ENCODE measurements at regions not wholly inside any gene's neighbourhood (a gene's known extent, or its start where the extent isn't known, plus 50 kb on each side); places are given as distances from the start of the nearest gene placed in this dataset.

DNA sequence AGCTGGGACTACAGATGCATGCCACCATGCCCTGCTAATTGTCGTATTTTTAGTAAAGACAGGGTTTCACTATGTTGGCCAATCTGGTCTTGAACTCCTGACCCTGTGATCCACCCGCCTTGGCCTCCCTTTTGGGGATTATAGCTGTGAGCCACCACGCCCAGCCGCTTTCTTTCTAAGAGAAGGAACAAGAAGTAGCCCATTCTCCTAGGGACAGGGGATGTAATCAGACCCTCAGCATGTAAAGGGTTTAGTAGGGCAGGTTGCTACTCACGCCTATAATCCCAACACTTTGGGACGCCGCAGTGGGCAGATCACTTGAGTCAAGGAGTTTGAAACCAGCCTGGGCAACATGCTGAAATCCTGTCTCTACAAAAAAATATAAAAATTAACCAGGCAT lies 189.7 kb downstream of the TOMM20 start:
- Mint-ChIP-seq H3K4me1 (ENCODE audit: insufficient read depth, unreplicated experiment) (no peaks in the 10 kb centered on the region), H3K4me3 (ENCODE audit: unreplicated experiment) (no peak overlapping the region), H3K9me3 (ENCODE audit: unreplicated experiment) (no peaks in the 10 kb centered on the region), H3K27me3 (ENCODE audit: insufficient read depth, unreplicated experiment) (no peaks in the 10 kb centered on the region), H3K27ac (ENCODE audit: low read depth, unreplicated experiment) (no peak overlapping the region), H3K36me3 (ENCODE audit: insufficient read depth, unreplicated experiment) (no peaks in the 10 kb centered on the region)
- CTCF ChIA-PET = interaction anchor here (0.9 to 1.1 kb wide), 4 partner anchors 9 to 184 kb away, joined by 3 to 5 read pairs (median 3); no protein-coding TSS in a partner anchor
- intact Hi-C loops (cut with micrococcal nuclease) = no loop called here
- POLR2A ChIA-PET = interaction anchor here (0.9 kb wide), 1 partner anchor 15 kb away, joined by 3 read pairs; no protein-coding TSS in a partner anchor
- BruUV-seq (replicated peaks) = no TSS peak
- no peak for DNase-seq (ENCODE audit: unreplicated experiment)
- TF ChIP-seq, protein P1, sequence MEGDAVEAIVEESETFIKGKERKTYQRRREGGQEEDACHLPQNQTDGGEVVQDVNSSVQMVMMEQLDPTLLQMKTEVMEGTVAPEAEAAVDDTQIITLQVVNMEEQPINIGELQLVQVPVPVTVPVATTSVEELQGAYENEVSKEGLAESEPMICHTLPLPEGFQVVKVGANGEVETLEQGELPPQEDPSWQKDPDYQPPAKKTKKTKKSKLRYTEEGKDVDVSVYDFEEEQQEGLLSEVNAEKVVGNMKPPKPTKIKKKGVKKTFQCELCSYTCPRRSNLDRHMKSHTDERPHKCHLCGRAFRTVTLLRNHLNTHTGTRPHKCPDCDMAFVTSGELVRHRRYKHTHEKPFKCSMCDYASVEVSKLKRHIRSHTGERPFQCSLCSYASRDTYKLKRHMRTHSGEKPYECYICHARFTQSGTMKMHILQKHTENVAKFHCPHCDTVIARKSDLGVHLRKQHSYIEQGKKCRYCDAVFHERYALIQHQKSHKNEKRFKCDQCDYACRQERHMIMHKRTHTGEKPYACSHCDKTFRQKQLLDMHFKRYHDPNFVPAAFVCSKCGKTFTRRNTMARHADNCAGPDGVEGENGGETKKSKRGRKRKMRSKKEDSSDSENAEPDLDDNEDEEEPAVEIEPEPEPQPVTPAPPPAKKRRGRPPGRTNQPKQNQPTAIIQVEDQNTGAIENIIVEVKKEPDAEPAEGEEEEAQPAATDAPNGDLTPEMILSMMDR (IDR thresholded peaks at IDR 0.05; ENCODE audit: unreplicated experiment) = no peak

DNA sequence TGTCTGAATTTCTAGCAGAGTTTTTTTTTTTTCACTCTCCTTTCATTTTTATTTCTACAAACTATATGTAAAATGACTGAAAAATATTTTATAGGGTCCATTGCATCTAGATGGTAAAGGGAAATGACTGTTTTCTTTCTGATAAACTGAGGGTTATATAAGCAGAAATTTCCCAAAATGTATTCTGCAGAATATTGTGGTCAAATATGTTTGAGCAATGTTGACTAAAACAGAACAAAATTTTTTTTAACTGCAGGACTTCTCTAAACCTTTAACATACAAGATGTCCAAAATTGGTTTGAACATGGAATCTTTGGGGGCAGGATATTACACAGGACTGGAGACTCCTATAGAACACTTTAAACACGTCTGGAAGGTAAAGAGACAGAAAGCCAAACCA lies 190.5 kb downstream of the TOMM20 start:
- intact Hi-C loops (cut with micrococcal nuclease) = no loop called here
- BruUV-seq (replicated peaks) = no TSS peak
- ChIA-PET CTCF (interaction anchor here (1.1 kb wide), 1 partner anchor 12 kb away, joined by 3 read pairs; no protein-coding TSS in a partner anchor), POLR2A (no interaction called here)
- Mint-ChIP-seq H3K4me3 (ENCODE audit: unreplicated experiment) (no peak overlapping the region), H3K9me3 (ENCODE audit: unreplicated experiment) (no peaks in the 10 kb centered on the region), H3K27ac (ENCODE audit: low read depth, unreplicated experiment) (no peak overlapping the region), H3K36me3 (ENCODE audit: insufficient read depth, unreplicated experiment) (no peaks in the 10 kb centered on the region), H3K4me1 (ENCODE audit: insufficient read depth, unreplicated experiment) (peaks cover 6% of the 10 kb centered on the region), H3K27me3 (ENCODE audit: insufficient read depth, unreplicated experiment) (no peaks in the 10 kb centered on the region)
- TF ChIP-seq, protein P1 (IDR thresholded peaks at IDR 0.05; ENCODE audit: unreplicated experiment) = no peak
- DNase-seq (ENCODE audit: unreplicated experiment) = no peak

DNA sequence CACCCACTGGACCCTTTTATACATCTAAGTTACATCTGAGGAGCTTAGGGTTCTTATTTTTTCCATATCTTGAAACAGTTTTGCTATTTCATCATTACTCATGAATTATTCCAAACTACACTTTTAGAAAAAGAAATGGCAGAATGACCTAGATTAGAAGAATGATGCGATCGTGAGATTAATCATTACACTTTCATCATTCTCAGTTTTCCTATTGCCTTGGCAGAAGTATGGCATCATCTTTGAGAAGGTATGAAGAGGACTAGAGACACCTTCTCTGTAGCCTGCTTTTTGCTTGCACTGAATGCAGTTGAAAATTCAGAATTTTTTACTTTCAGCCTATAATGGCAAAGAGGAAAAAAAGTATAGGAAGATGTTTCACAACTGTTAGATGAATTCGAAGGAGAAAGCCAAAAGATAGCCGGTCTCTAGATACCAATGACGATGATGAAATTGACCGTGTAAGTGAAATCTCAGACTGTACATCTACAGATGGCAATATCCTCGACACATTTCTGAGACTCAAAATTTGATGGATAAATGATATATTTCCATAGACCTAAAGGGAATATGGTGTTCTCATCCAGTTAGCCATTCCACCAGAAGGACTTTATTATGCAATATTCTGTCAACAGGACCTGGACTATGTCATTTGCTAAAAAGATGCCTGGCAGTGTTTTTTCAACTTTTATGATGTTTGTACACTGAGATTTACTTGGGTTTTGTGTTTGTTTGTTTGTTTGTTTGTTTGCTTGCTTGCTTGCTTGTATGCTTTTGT lies 191.8 kb downstream of the TOMM20 start:
- DNase-seq (ENCODE audit: unreplicated experiment) = no peak
- no TSS peak for BruUV-seq (replicated peaks)
- TF ChIP-seq, protein P1 (IDR thresholded peaks at IDR 0.05; ENCODE audit: unreplicated experiment) = no peak
- H3K36me3 Mint-ChIP-seq (ENCODE audit: insufficient read depth, unreplicated experiment) = no peaks in the 10 kb centered on the region
- intact Hi-C loops (cut with micrococcal nuclease) = no loop called here
- H3K4me1 Mint-ChIP-seq (ENCODE audit: insufficient read depth, unreplicated experiment) = peaks cover 6% of the 10 kb centered on the region
- no peaks in the 10 kb centered on the region for H3K9me3 Mint-ChIP-seq (ENCODE audit: unreplicated experiment)
- ChIA-PET POLR2A (interaction anchor here (0.7 kb wide), 2 partner anchors 9 to 278 kb away, joined by 3 read pairs; no protein-coding TSS in a partner anchor), CTCF (no interaction called here)
- H3K27ac Mint-ChIP-seq (ENCODE audit: low read depth, unreplicated experiment) = no peak overlapping the region
- no peak overlapping the region for H3K4me3 Mint-ChIP-seq (ENCODE audit: unreplicated experiment)
- no peaks in the 10 kb centered on the region for H3K27me3 Mint-ChIP-seq (ENCODE audit: insufficient read depth, unreplicated experiment)

DNA sequence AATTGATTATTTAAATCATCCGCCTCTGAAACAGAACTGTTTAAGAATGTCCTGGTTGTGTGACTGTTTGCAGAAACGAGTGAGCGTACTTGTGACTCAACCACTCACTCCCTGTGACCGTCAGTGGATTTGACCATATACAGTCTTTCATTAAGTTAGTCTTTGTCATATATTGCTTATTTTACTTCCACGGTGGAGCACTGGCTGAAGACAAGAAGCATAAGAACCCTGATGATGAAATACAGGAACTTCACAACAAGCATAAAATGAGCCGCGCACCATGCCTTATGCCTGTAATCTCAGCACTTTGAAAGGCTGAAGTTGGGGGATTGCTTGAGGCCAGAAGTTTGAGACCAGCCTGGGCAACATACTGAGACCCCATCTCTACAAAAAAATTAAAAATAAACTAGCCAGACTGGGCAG lies 194.0 kb downstream of the TOMM20 start:
- DNase-seq (ENCODE audit: unreplicated experiment) = peak; percentile 38
- ChIA-PET CTCF (no interaction called here), POLR2A (interaction anchor here (0.9 to 2.0 kb wide), 3 partner anchors 9 to 212 kb away, joined by 3 to 4 read pairs (median 4); no protein-coding TSS in a partner anchor)
- no peaks in the 10 kb centered on the region for H3K36me3 Mint-ChIP-seq (ENCODE audit: insufficient read depth, unreplicated experiment)
- no peak overlapping the region for H3K4me3 Mint-ChIP-seq (ENCODE audit: unreplicated experiment)
- peaks cover 6% of the 10 kb centered on the region for H3K4me1 Mint-ChIP-seq (ENCODE audit: insufficient read depth, unreplicated experiment)
- BruUV-seq (replicated peaks) = no TSS peak
- no peaks in the 10 kb centered on the region for H3K27me3 Mint-ChIP-seq (ENCODE audit: insufficient read depth, unreplicated experiment)
- H3K9me3 Mint-ChIP-seq (ENCODE audit: unreplicated experiment) = no peaks in the 10 kb centered on the region
- H3K27ac Mint-ChIP-seq (ENCODE audit: low read depth, unreplicated experiment) = no peak overlapping the region
- intact Hi-C loops (cut with micrococcal nuclease) = no loop called here
- TF ChIP-seq, protein P1 (IDR thresholded peaks at IDR 0.05; ENCODE audit: unreplicated experiment) = no peak
